ENCODE measurements at regions not wholly inside any gene's neighbourhood (a gene's known extent, or its start where the extent isn't known, plus 50 kb on each side); places are given as distances from the start of the nearest gene placed in this dataset.
"Not testable (repeated sequence)": the region's sequence is repeated elsewhere in the genome, so short reads cannot be mapped to it uniquely, and the experiment has no call there.

- no peak for DNase-seq (ENCODE audit: low read depth in 2 of 2)
Measured at GRCh38 chrX:65883556-65883955, 156.3 kb downstream of the VSIG4 start.

GRCh38 chrX:65879977-65880799 is 159.7 kb downstream of the VSIG4 start:
- DNase-seq (ENCODE audit: low read depth in 2 of 2), result no peak

- no peak for DNase-seq (ENCODE audit: low read depth in 2 of 2)
Measured at GRCh38 chrX:65878456-65878855, 161.4 kb downstream of the VSIG4 start.

- no peak for DNase-seq (ENCODE audit: low read depth in 2 of 2)
Measured at GRCh38 chrX:65877953-65878352, 161.9 kb downstream of the VSIG4 start.

GRCh38 chrX:65875614-65876013 is 164.3 kb downstream of the VSIG4 start:
- not testable (repeated sequence) for DNase-seq (ENCODE audit: low read depth in 2 of 2)

- DNase-seq (ENCODE audit: low read depth in 2 of 2), result no peak
Measured at GRCh38 chrX:65874765-65875164, 165.1 kb downstream of the VSIG4 start.

- no peak for DNase-seq (ENCODE audit: low read depth in 2 of 2)
Measured at GRCh38 chrX:65874110-65874509, 165.8 kb downstream of the VSIG4 start.

- no peak for DNase-seq (ENCODE audit: low read depth in 2 of 2)
Measured at GRCh38 chrX:65873385-65873784, 166.5 kb downstream of the VSIG4 start.

GRCh38 chrX:65871671-65872311 is 168.1 kb downstream of the VSIG4 start:
- DNase-seq (ENCODE audit: low read depth in 2 of 2), result no peak

GRCh38 chrX:65870544-65870943 is 169.3 kb downstream of the VSIG4 start:
- DNase-seq (ENCODE audit: low read depth in 2 of 2), result not testable (repeated sequence)

- DNase-seq (ENCODE audit: low read depth in 2 of 2), result no peak
Measured at GRCh38 chrX:65866773-65867172, 173.1 kb downstream of the VSIG4 start.

- no peak for DNase-seq (ENCODE audit: low read depth in 2 of 2)
Measured at GRCh38 chrX:65866146-65866545, 173.7 kb downstream of the VSIG4 start.

GRCh38 chrX:65862638-65863037 is 177.2 kb downstream of the VSIG4 start:
- no peak for DNase-seq (ENCODE audit: low read depth in 2 of 2)

GRCh38 chrX:65859299-65859698 is 180.6 kb downstream of the VSIG4 start:
- no peak for DNase-seq (ENCODE audit: low read depth in 2 of 2)

GRCh38 chrX:65854437-65854836 is 185.4 kb downstream of the VSIG4 start:
- not testable (repeated sequence) for DNase-seq (ENCODE audit: low read depth in 2 of 2)

- DNase-seq (ENCODE audit: low read depth in 2 of 2), result not testable (repeated sequence)
Measured at GRCh38 chrX:65851306-65851705, 183.9 kb downstream of the MSN start.

GRCh38 chrX:65850821-65851220 is 183.4 kb downstream of the MSN start:
- not testable (repeated sequence) for DNase-seq (ENCODE audit: low read depth in 2 of 2)

- DNase-seq (ENCODE audit: low read depth in 2 of 2), result no peak
Measured at GRCh38 chrX:65846974-65847373, 179.5 kb downstream of the MSN start.

GRCh38 chrX:65841263-65841662 is 173.8 kb downstream of the MSN start:
- no peak for DNase-seq (ENCODE audit: low read depth in 2 of 2)

- DNase-seq (ENCODE audit: low read depth in 2 of 2), result no peak
Measured at GRCh38 chrX:65838674-65839073, 171.2 kb downstream of the MSN start.

GRCh38 chrX:65837875-65838549 is 170.6 kb downstream of the MSN start:
- no peak for DNase-seq (ENCODE audit: low read depth in 2 of 2)

GRCh38 chrX:65831268-65831667 is 163.8 kb downstream of the MSN start:
- DNase-seq (ENCODE audit: low read depth in 2 of 2), result no peak

- no peak for DNase-seq (ENCODE audit: low read depth in 2 of 2)
Measured at GRCh38 chrX:65828599-65828998, 161.1 kb downstream of the MSN start.
